OCI-LY7 (cell line): ENCODE measurements at regions not wholly inside any gene's neighbourhood (a gene's known extent, or its start where the extent isn't known, plus 50 kb on each side); places are given as distances from the start of the nearest gene placed in this dataset.

ENCODE experiments used
- CTCF ChIP-seq: fragments of 200-600 bp; sonication (generic); conservative IDR thresholded peaks from 2 replicates; pipeline ENCODE4 v1.5.1; 2014; ENCODE audit warnings: mild to moderate bottlenecking, antibody characterized with exemption, low read length, moderate library complexity, mixed read lengths
- EZH2phosphoT487 ChIP-seq: fragments of 200-600 bp; sonication (generic); IDR thresholded peaks from 2 replicates; pipeline ENCODE4 v1.6.1; 2018; ENCODE audit warnings: low read depth, borderline replicate concordance, mild to moderate bottlenecking, mixed run types, antibody characterized with exemption, low read length, moderate library complexity, mixed read lengths

GRCh38 chr17:12547831-12548230 lies 117.9 kb upstream of the MYOCD start:
- TF ChIP-seq CTCF (no peak), EZH2phosphoT487 (no peak)
